Ectodermal cell (in vitro differentiated cells): ENCODE measurements at regions not wholly inside any gene's neighbourhood (a gene's known extent, or its start where the extent isn't known, plus 50 kb on each side); places are given as distances from the start of the nearest gene placed in this dataset.

Experiments
- H3K27ac ChIP-seq: 2 replicates; pipeline ENCODE4 v1.7.0; 2013; ENCODE audit warnings: mild to moderate bottlenecking, low read depth, low read length; ENCODE audit not compliant: insufficient read depth, poor library complexity, severe bottlenecking
- H3K27me3 ChIP-seq: 2 replicates; pipeline ENCODE4 v1.7.0; 2013; ENCODE audit warnings: mild to moderate bottlenecking, low read length; ENCODE audit not compliant: insufficient read depth, control insufficient read depth, poor library complexity, severe bottlenecking
- H3K36me3 ChIP-seq: one replicate; pipeline ENCODE4 v1.7.0; 2013; ENCODE audit warnings: low read length; ENCODE audit not compliant: control insufficient read depth, insufficient read depth
- H3K4me1 ChIP-seq: one replicate; pipeline ENCODE4 v1.7.0; 2013; ENCODE audit warnings: low read length; ENCODE audit not compliant: control insufficient read depth, insufficient read depth
- H3K4me3 ChIP-seq: 2 replicates; pipeline ENCODE4 v1.7.0; 2013; ENCODE audit warnings: low read depth, low read length, control low read depth; ENCODE audit not compliant: insufficient read depth
- H3K9me3 ChIP-seq: 2 replicates; pipeline ENCODE4 v1.7.0; 2013; ENCODE audit warnings: mild to moderate bottlenecking, low read length, moderate library complexity; ENCODE audit not compliant: control insufficient read depth
- WGBS, 2 experiments: methylation state at CpG; one replicate each; pipeline ENCODE4 v1.1.7; 2013; ENCODE audit warnings: missing lambda C conversion rate in 2 of 2; 5-methylcytosine and 5-hydroxymethylcytosine counted together

DNA sequence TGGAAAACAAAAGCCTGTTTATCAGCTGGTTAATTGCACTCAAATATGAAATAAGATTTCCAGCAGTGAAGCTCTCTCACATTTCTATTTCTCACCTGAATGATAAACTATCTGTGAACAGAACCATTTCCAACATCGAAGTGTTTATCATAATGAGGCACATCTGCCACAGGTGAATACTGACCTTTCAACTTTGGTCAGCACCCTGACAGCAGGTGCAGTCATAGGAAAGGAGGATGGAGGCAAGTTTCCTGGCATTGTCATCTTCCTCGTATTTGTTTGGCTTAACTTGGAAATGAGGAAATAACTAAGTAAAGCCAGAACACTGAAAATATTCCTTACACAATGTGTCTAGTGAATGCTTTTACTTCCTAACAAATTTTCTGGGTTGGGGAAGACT is 716.4 kb downstream of the NR2F1-AS1 start:
- no peaks in the 10 kb centered on the region for H3K27me3 ChIP-seq
- 93 to 96% methylated on average over 2 of the region's 2 CpGs for WGBS, 2 experiments
- H3K4me3 ChIP-seq, result no peak overlapping the region
- no peaks in the 10 kb centered on the region for H3K4me1 ChIP-seq
- H3K27ac ChIP-seq, result no peak overlapping the region
- H3K36me3 ChIP-seq, result no peaks in the 10 kb centered on the region
- H3K9me3 ChIP-seq, result no peaks in the 10 kb centered on the region

DNA sequence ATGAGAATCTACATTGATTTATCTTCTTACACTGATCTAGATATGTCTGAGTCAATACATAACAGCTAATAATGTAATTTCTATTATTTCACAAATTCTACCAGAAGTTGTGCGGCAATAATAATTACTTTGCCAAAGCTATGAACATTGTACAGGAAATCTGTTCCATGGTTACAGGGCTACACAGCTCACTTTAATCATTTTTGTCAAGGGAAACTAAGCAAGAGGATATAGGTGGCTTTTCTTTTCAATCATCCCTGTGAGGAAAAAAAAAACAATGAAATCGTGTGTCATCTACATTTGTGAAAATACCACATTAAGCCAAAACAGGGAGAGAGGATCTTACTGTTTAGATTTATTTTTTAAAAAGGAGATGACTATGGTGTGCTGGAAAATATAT is 717.4 kb downstream of the NR2F1-AS1 start:
- Histone ChIP-seq H3K9me3 (no peaks in the 10 kb centered on the region), H3K36me3 (no peaks in the 10 kb centered on the region), H3K4me1 (no peaks in the 10 kb centered on the region), H3K27me3 (no peaks in the 10 kb centered on the region), H3K4me3 (no peak overlapping the region), H3K27ac (no peak overlapping the region)
- WGBS, 2 experiments, result 98 to 100% methylated on average over 2 of the region's 2 CpGs

DNA sequence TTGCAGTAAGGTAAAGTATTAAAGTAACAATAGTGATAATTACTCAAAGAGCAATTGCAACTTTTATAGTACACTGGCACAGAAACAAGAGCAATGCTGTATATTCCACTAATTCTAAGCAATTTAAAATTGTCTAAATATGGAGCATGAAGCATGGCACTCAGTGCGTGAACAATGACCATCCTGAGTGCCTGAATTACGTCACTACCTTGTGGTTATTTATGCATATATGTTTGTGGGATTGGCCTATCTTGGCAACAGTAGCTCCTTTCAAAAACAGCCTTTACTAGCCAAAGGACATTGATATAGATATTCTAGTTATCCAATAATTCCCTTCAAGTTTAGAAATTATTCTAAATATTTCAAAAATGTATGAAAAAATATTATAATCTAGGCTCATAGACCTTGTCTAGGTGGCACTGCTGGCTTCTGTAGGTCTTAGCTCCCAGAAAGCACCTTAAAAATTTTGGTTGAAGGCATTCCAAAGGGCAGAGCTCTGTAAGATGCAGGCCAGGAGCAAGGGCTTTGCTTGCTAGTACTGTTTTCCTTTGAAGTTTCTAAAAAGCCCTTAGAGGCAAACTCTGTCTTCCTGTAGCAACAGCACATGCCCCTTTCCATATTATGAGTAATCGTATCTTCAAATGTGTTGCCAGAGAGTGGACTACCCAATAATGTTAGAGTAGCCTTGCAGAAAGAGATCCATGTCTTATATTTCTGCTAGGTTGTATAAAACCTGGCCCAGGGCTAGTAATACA is 719.3 kb downstream of the NR2F1-AS1 start:
- WGBS, 2 experiments, result 91 to 96% methylated on average over 3 of the region's 3 CpGs
- Histone ChIP-seq H3K4me1 (no peaks in the 10 kb centered on the region), H3K9me3 (no peaks in the 10 kb centered on the region)

DNA sequence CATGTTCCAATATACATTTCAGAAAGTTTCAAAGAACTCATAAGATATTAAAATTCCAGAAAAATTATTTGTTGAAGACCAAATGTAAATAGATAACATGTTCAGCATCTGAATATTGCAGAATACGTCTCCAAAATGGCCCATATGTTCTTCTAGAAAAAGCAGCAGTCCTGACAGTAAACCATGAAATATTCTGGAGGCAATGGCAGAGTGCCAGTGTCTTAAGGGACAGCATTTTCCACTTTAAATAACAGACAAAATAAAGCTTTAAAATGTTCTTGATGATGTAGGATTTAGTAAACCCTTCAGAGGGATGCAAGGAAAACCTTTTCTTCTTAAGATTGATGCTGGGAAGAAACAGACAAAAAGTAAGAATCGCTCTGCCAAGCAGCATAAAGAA is 721.0 kb downstream of the NR2F1-AS1 start:
- H3K9me3 ChIP-seq, result no peaks in the 10 kb centered on the region
- WGBS, 2 experiments, result 93 to 95% methylated on average over 2 of the region's 2 CpGs
- H3K4me3 ChIP-seq, result no peak overlapping the region
- no peaks in the 10 kb centered on the region for H3K4me1 ChIP-seq
- H3K27ac ChIP-seq, result no peak overlapping the region
- H3K36me3 ChIP-seq, result no peaks in the 10 kb centered on the region
- H3K27me3 ChIP-seq, result no peaks in the 10 kb centered on the region

More for the DNA sequence above, 719.3 kb downstream of the NR2F1-AS1 start:
- Histone ChIP-seq H3K27ac (no peak overlapping the region), H3K27me3 (no peaks in the 10 kb centered on the region), H3K36me3 (no peaks in the 10 kb centered on the region), H3K4me3 (no peak overlapping the region)

DNA sequence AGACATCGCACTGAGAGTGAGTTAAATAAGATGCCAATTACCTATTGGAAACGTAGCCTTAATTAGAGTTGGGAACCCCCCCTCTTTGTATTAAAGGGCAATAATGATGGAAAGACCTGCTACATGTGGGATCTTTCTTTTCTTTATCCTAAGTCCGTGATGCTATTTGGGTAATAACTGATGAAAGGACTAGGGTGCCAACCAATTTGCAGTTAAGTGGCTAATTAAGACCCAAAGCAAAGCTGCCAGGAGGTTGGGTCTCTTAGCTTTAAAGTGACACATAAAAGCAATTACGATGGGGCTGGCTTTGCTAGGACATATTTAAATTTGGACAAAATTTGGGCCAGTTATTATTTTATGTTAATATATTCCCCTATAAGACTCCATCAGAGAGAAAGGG is 728.8 kb downstream of the NR2F1-AS1 start:
- no peaks in the 10 kb centered on the region for H3K9me3 ChIP-seq
- H3K27ac ChIP-seq, result no peak overlapping the region
- WGBS, 2 experiments, result 69 to 77% methylated on average over 3 to 4 of the region's 4 CpGs
- no peak overlapping the region for H3K4me3 ChIP-seq
- H3K4me1 ChIP-seq, result no peaks in the 10 kb centered on the region
- no peaks in the 10 kb centered on the region for H3K27me3 ChIP-seq
- no peaks in the 10 kb centered on the region for H3K36me3 ChIP-seq

DNA sequence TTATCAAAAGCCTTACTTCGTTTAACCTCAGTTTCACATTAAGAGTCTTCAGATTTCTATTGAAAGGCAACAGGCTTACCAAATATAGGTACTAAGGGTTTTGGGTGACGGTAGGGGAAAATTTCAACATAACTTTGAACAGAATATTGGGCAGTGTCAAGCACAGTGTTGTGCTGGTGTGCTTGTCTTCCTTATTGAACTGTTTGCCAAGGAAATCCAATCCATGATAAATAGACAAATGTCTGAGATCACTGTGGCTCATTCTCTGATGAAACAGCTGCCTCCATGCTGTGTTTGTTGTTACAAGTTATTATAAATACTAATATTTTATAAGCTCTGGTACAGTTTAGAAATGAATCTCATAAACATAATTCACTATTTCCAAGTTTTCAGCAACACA is 730.1 kb downstream of the NR2F1-AS1 start:
- Histone ChIP-seq H3K36me3 (no peaks in the 10 kb centered on the region), H3K27ac (no peak overlapping the region), H3K4me3 (no peak overlapping the region), H3K27me3 (no peaks in the 10 kb centered on the region), H3K4me1 (no peaks in the 10 kb centered on the region), H3K9me3 (no peaks in the 10 kb centered on the region)
- WGBS, 2 experiments, result 93 to 94% methylated on average over 2 of the region's 2 CpGs

DNA sequence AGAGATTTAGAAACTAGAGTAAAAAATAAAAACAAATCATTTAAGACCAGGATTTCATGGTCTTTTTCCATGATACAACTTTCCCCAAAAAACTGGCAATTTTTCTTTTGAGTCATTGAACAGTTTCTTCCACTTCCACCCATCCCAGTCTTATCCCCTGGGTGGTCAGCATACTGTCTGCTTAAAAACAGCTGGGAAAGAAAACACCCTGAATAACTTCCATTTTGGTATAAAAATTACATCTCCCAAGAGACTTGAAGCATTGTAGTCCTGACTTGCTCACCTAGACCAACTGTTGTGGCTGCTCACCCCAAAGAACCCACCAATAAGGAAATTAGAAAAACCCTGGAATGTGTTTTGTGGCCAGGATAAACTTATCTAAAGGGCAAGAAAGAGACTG is 731.3 kb downstream of the NR2F1-AS1 start:
- no peaks in the 10 kb centered on the region for H3K9me3 ChIP-seq
- no peak overlapping the region for H3K4me3 ChIP-seq
- no peaks in the 10 kb centered on the region for H3K27me3 ChIP-seq
- H3K36me3 ChIP-seq, result no peaks in the 10 kb centered on the region
- no peak overlapping the region for H3K27ac ChIP-seq
- H3K4me1 ChIP-seq, result no peaks in the 10 kb centered on the region

DNA sequence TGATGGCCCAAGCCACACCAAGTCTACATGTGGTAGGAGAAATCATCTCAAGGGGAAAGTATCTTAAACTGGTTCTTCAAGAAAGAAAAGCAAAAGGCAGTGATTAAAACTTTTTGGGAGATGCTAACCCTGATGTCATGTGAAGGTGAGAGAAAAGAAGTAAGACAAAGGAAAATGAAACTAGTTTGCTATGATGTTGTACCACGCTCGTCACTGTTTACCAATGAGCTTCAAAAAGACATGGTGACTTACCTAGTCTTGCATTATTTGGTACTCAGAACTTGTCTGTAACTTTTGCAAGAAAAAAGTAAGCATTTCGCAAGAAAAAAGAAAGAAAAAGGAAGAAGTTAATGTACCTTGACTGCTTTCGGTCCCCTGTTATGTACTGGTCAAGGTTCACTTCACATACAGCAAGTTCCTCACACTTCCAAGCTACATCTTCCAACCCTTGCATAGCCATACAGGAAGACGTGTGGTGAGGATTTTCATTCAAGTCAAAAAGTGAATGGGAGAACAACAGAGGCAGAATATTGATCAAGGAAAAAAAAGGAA is 739.3 kb downstream of the NR2F1-AS1 start:
- H3K27ac ChIP-seq, result no peak overlapping the region
- no peak overlapping the region for H3K4me3 ChIP-seq
- peaks cover 7% of the 10 kb centered on the region for H3K4me1 ChIP-seq
- H3K27me3 ChIP-seq, result no peaks in the 10 kb centered on the region
- no peaks in the 10 kb centered on the region for H3K9me3 ChIP-seq
- WGBS, 2 experiments, result 96 to 100% methylated on average over 4 to 5 of the region's 5 CpGs
- H3K36me3 ChIP-seq, result no peaks in the 10 kb centered on the region

DNA sequence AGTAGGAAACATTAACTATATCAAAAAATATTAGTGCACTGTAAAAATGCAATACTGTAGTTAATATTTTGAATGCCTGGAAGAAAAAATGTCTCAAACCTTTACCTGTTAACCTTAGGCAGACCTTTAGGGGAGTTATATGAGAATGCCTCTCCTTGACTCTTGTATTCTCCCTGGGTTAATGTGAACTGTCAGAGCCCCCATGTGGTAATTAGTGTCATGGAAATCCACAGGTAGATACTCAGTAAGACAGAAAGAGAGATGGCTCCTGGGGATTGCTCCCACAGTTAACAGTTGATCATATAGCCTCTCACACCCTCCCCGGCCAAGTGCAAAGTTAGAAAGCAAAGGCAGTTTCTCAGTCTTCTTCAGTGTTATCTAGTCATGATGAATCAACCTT is 742.8 kb downstream of the NR2F1-AS1 start:
- Histone ChIP-seq H3K4me1 (peaks cover 1% of the 10 kb centered on the region), H3K36me3 (no peaks in the 10 kb centered on the region), H3K27me3 (no peaks in the 10 kb centered on the region), H3K9me3 (no peaks in the 10 kb centered on the region), H3K27ac (no peak overlapping the region), H3K4me3 (no peak overlapping the region)
- 83 to 89% methylated on average over 1 of the region's 1 CpG for WGBS, 2 experiments

DNA sequence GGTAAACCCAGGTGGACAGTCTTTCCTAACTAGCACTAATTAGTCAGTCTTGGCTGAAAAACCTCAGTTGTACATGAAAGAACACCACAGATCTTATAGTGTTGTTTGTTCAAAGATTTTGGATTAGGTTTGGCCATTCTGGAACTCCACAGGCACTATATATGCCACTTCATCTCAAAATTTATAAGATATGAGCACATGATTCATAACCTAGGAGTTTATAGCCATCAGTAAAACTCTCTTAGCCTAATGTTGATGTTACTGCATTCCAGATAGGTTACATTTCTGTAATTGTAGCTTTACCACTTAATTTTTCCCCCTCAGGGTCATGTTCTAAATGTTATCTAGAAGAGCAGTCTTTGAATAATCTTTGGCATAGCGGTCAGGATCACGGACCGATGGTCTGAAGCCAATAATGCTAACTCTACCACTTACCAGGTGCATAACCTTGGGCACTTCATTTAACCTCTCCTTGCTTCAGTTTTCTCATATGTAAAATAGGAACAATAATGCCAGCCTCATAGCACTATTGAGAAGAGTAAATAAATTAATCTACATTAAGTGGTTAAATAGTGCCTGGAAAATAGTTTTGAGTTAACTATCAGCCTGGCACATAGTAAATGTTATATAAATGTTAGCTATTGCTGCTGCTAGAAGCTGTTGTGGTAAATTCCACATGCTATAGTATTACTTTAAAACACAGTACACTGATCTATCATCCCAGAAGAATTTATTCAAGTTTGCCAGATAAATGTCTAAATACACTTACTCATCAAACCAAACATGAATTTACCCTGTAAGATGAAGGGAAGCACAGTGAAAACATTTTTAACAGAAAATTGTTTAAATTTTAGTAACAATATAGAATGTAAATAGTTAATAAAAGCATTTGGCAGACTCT is 743.9 kb downstream of the NR2F1-AS1 start:
- Histone ChIP-seq H3K27me3 (no peaks in the 10 kb centered on the region), H3K9me3 (no peaks in the 10 kb centered on the region)
- WGBS, 2 experiments, result 92 to 94% methylated on average over 3 of the region's 3 CpGs

More for the DNA sequence above, 743.9 kb downstream of the NR2F1-AS1 start:
- Histone ChIP-seq H3K36me3 (no peaks in the 10 kb centered on the region), H3K4me1 (no peaks in the 10 kb centered on the region), H3K4me3 (no peak overlapping the region), H3K27ac (no peak overlapping the region)
